ENCODE measurements at regions not wholly inside any gene's neighbourhood (a gene's known extent, or its start where the extent isn't known, plus 50 kb on each side); places are given as distances from the start of the nearest gene placed in this dataset.
"Not testable (repeated sequence)": the region's sequence is repeated elsewhere in the genome, so short reads cannot be mapped to it uniquely, and the experiment has no call there.

GRCh38 chr3:96410006-96410730, 404.2 kb upstream of the EPHA6 start:
- Mint-ChIP-seq H3K36me3 (no peaks in the 10 kb centered on the region), H3K27ac (no peak overlapping the region), H3K9me3 (peaks cover 8% of the 10 kb centered on the region), H3K4me3 (no peak overlapping the region), H3K4me1 (no peaks in the 10 kb centered on the region)
- DNase-seq (ENCODE audit: low spot score in 2 of 2) (no peak), ATAC-seq (peak; percentile 36)

GRCh38 chr3:96416549-96417255, 397.7 kb upstream of the EPHA6 start:
- DNase-seq (ENCODE audit: low spot score in 2 of 2): no peak
- Mint-ChIP-seq H3K4me3 (no peak overlapping the region), H3K36me3 (no peaks in the 10 kb centered on the region), H3K27ac (no peak overlapping the region), H3K4me1 (no peaks in the 10 kb centered on the region), H3K9me3 (peaks cover 7% of the 10 kb centered on the region)
- ATAC-seq: no peak

GRCh38 chr3:96428097-96428496, 386.3 kb upstream of the EPHA6 start:
- Mint-ChIP-seq H3K4me3 (no peak overlapping the region), H3K4me1 (no peaks in the 10 kb centered on the region), H3K9me3 (no peaks in the 10 kb centered on the region), H3K36me3 (no peaks in the 10 kb centered on the region), H3K27ac (no peak overlapping the region)
- DNase-seq (ENCODE audit: low spot score in 2 of 2) (no peak), ATAC-seq (no peak)

GRCh38 chr3:96430079-96430478, 384.3 kb upstream of the EPHA6 start:
- Mint-ChIP-seq H3K27ac (no peak overlapping the region), H3K9me3 (peaks cover 4% of the 10 kb centered on the region)

GRCh38 chr3:96434651-96435050, 379.7 kb upstream of the EPHA6 start:
- Mint-ChIP-seq H3K4me1 (no peaks in the 10 kb centered on the region), H3K4me3 (no peak overlapping the region), H3K36me3 (no peaks in the 10 kb centered on the region), H3K9me3 (peaks cover 9% of the 10 kb centered on the region), H3K27ac (no peak overlapping the region)
- DNase-seq (ENCODE audit: low spot score in 2 of 2): no peak
- no peak for ATAC-seq

More at GRCh38 chr3:96430079-96430478, 384.3 kb upstream of the EPHA6 start:
- Mint-ChIP-seq H3K4me1 (no peaks in the 10 kb centered on the region), H3K4me3 (no peak overlapping the region), H3K36me3 (no peaks in the 10 kb centered on the region)
- DNase-seq (ENCODE audit: low spot score in 2 of 2) (no peak), ATAC-seq (no peak)

GRCh38 chr3:96449346-96449745, 365.0 kb upstream of the EPHA6 start:
- peaks cover 15% of the 10 kb centered on the region for H3K9me3 Mint-ChIP-seq
- no peak overlapping the region for H3K4me3 Mint-ChIP-seq
- no peaks in the 10 kb centered on the region for H3K4me1 Mint-ChIP-seq
- DNase-seq (ENCODE audit: low spot score in 2 of 2): no peak
- no peaks in the 10 kb centered on the region for H3K36me3 Mint-ChIP-seq
- no peak for ATAC-seq
- H3K27ac Mint-ChIP-seq: no peak overlapping the region

GRCh38 chr3:96449803-96450202, 364.6 kb upstream of the EPHA6 start:
- no peaks in the 10 kb centered on the region for H3K36me3 Mint-ChIP-seq
- DNase-seq (ENCODE audit: low spot score in 2 of 2): no peak
- H3K4me3 Mint-ChIP-seq: no peak overlapping the region
- H3K4me1 Mint-ChIP-seq: no peaks in the 10 kb centered on the region
- no peak for ATAC-seq
- no peak overlapping the region for H3K27ac Mint-ChIP-seq
- H3K9me3 Mint-ChIP-seq: peaks cover 15% of the 10 kb centered on the region

GRCh38 chr3:96450699-96451098, 363.7 kb upstream of the EPHA6 start:
- ATAC-seq (no peak), DNase-seq (ENCODE audit: low spot score in 2 of 2) (no peak)
- peaks cover 12% of the 10 kb centered on the region for H3K9me3 Mint-ChIP-seq
- no peaks in the 10 kb centered on the region for H3K36me3 Mint-ChIP-seq
- no peak overlapping the region for H3K4me3 Mint-ChIP-seq
- H3K27ac Mint-ChIP-seq: no peak overlapping the region
- H3K4me1 Mint-ChIP-seq: no peaks in the 10 kb centered on the region

- DNase-seq (ENCODE audit: low spot score in 2 of 2) (no peak), ATAC-seq (no peak)
- Mint-ChIP-seq H3K36me3 (no peaks in the 10 kb centered on the region), H3K27ac (no peak overlapping the region), H3K9me3 (peaks cover 4% of the 10 kb centered on the region), H3K4me1 (no peaks in the 10 kb centered on the region), H3K4me3 (no peak overlapping the region)
Observed at GRCh38 chr3:96465521-96465920, 348.9 kb upstream of the EPHA6 start.

- peaks cover 4% of the 10 kb centered on the region for H3K9me3 Mint-ChIP-seq
- ATAC-seq: no peak
- no peak for DNase-seq (ENCODE audit: low spot score in 2 of 2)
- H3K27ac Mint-ChIP-seq: no peak overlapping the region
- H3K4me1 Mint-ChIP-seq: no peaks in the 10 kb centered on the region
- no peak overlapping the region for H3K4me3 Mint-ChIP-seq
- H3K36me3 Mint-ChIP-seq: no peaks in the 10 kb centered on the region
Observed at GRCh38 chr3:96466441-96466840, 348.0 kb upstream of the EPHA6 start.

GRCh38 chr3:96467639-96468038, 346.8 kb upstream of the EPHA6 start:
- H3K4me3 Mint-ChIP-seq: no peak overlapping the region
- no peaks in the 10 kb centered on the region for H3K4me1 Mint-ChIP-seq
- no peak for DNase-seq (ENCODE audit: low spot score in 2 of 2)
- ATAC-seq: no peak
- peaks cover 4% of the 10 kb centered on the region for H3K9me3 Mint-ChIP-seq
- no peaks in the 10 kb centered on the region for H3K36me3 Mint-ChIP-seq
- H3K27ac Mint-ChIP-seq: no peak overlapping the region

GRCh38 chr3:96478496-96478895, 335.9 kb upstream of the EPHA6 start:
- DNase-seq (ENCODE audit: low spot score in 2 of 2) (no peak), ATAC-seq (no peak)
- peaks cover 6% of the 10 kb centered on the region for H3K9me3 Mint-ChIP-seq
- H3K27ac Mint-ChIP-seq: no peak overlapping the region
- no peak overlapping the region for H3K4me3 Mint-ChIP-seq
- no peaks in the 10 kb centered on the region for H3K36me3 Mint-ChIP-seq
- H3K4me1 Mint-ChIP-seq: no peaks in the 10 kb centered on the region

- Mint-ChIP-seq H3K4me1 (no peaks in the 10 kb centered on the region), H3K9me3 (no peaks in the 10 kb centered on the region), H3K36me3 (no peaks in the 10 kb centered on the region), H3K27ac (no peak overlapping the region), H3K4me3 (no peak overlapping the region)
- DNase-seq (ENCODE audit: low spot score in 2 of 2) (no peak), ATAC-seq (no peak)
Observed at GRCh38 chr3:96480881-96481280, 333.5 kb upstream of the EPHA6 start.

GRCh38 chr3:96483191-96483590, 331.2 kb upstream of the EPHA6 start:
- ATAC-seq; H3K27ac Mint-ChIP-seq; H3K4me1 Mint-ChIP-seq; H3K36me3 Mint-ChIP-seq; H3K4me3 Mint-ChIP-seq; DNase-seq (ENCODE audit: low spot score in 2 of 2); H3K9me3 Mint-ChIP-seq: not testable (repeated sequence)

GRCh38 chr3:96483781-96484180, 330.6 kb upstream of the EPHA6 start:
- Mint-ChIP-seq H3K4me3 (no peak overlapping the region), H3K9me3 (no peaks in the 10 kb centered on the region)
- no peak for ATAC-seq

GRCh38 chr3:96488708-96489107, 325.7 kb upstream of the EPHA6 start:
- Mint-ChIP-seq H3K9me3 (peaks cover 4% of the 10 kb centered on the region), H3K4me1 (no peaks in the 10 kb centered on the region), H3K36me3 (no peaks in the 10 kb centered on the region), H3K4me3 (no peak overlapping the region), H3K27ac (no peak overlapping the region)
- DNase-seq (ENCODE audit: low spot score in 2 of 2): no peak
- ATAC-seq: no peak

More at GRCh38 chr3:96483781-96484180, 330.6 kb upstream of the EPHA6 start:
- no peak for DNase-seq (ENCODE audit: low spot score in 2 of 2)
- H3K27ac Mint-ChIP-seq: no peak overlapping the region
- no peaks in the 10 kb centered on the region for H3K36me3 Mint-ChIP-seq
- no peaks in the 10 kb centered on the region for H3K4me1 Mint-ChIP-seq
